ENCODE measurements at regions not wholly inside any gene's neighbourhood (a gene's known extent, or its start where the extent isn't known, plus 50 kb on each side); places are given as distances from the start of the nearest gene placed in this dataset.

GRCh38 chr9:2502210-2502609 is 119.4 kb upstream of the VLDLR start:
- H3K27me3 Mint-ChIP-seq (ENCODE audit: insufficient read depth, low read depth, poor library complexity), result no peaks in the 10 kb centered on the region
- no peak overlapping the region for H3K27ac ChIP-seq (ENCODE audit: low read depth)
- no peak overlapping the region for H3K4me3 ChIP-seq
- ATAC-seq (no peak), DNase-seq (ENCODE audit: low spot score) (no peak)
- no peaks in the 10 kb centered on the region; the same call in 2 of the 3 replicates for H3K36me3 Mint-ChIP-seq (ENCODE audit: low read depth)
- no peak overlapping the region for H2AFZ ChIP-seq
- H3F3A ChIP-seq (replicated peaks; ENCODE audit: low read depth), result no peaks in the 10 kb centered on the region
- no peaks in the 10 kb centered on the region for H4K20me1 ChIP-seq (replicated peaks; ENCODE audit: insufficient read depth)
- no peak overlapping the region for H3K4me2 ChIP-seq
- no peak for TF ChIP-seq NANOG (IDR thresholded peaks at IDR 0.05; ENCODE audit: borderline replicate concordance)
- no peak for TF ChIP-seq STAT1 (IDR thresholded peaks at IDR 0.05; ENCODE audit: unreplicated experiment)
- no peak for TF ChIP-seq REST (IDR thresholded peaks at IDR 0.05; ENCODE audit: unreplicated experiment)
- TF ChIP-seq EZH2 (IDR thresholded peaks at IDR 0.05; ENCODE audit: low read depth, unreplicated experiment), result no peak
- no peak for TF ChIP-seq ETS1 (IDR thresholded peaks at IDR 0.05)
- no peaks in the 10 kb centered on the region for H3K27me3 ChIP-seq (ENCODE audit: insufficient read depth)
- no peaks in the 10 kb centered on the region for H3K4me1 ChIP-seq (ENCODE audit: insufficient read depth)
- no peaks in the 10 kb centered on the region for H3K4me1 Mint-ChIP-seq
- no peaks in the 10 kb centered on the region for H3K36me3 ChIP-seq (ENCODE audit: insufficient read depth)
- H3K27ac Mint-ChIP-seq, result no peak overlapping the region; the same call in 1 of the 2 replicates
- no peaks in the 10 kb centered on the region for H3K79me2 ChIP-seq (replicated peaks; ENCODE audit: insufficient read depth)
- H3K9me2 ChIP-seq (ENCODE audit: insufficient read depth), result peaks cover 15% of the 10 kb centered on the region
- H3K4me3 Mint-ChIP-seq, result no peak overlapping the region
- H3K9me3 Mint-ChIP-seq, result no peaks in the 10 kb centered on the region

GRCh38 chr9:2502760-2503159 is 118.8 kb upstream of the VLDLR start:
- Mint-ChIP-seq H3K36me3 (ENCODE audit: low read depth) (no peaks in the 10 kb centered on the region; the same call in 2 of the 3 replicates), H3K27me3 (ENCODE audit: insufficient read depth, low read depth, poor library complexity) (no peaks in the 10 kb centered on the region), H3K27ac (no peak overlapping the region), H3K4me3 (no peak overlapping the region), H3K9me3 (no peaks in the 10 kb centered on the region), H3K4me1 (no peaks in the 10 kb centered on the region)
- Histone ChIP-seq H3K27me3 (ENCODE audit: insufficient read depth) (no peaks in the 10 kb centered on the region), H3K36me3 (ENCODE audit: insufficient read depth) (no peaks in the 10 kb centered on the region), H3F3A (replicated peaks; ENCODE audit: low read depth) (no peaks in the 10 kb centered on the region), H3K4me2 (no peak overlapping the region), H2AFZ (no peak overlapping the region), H3K79me2 (replicated peaks; ENCODE audit: insufficient read depth) (no peaks in the 10 kb centered on the region), H3K4me3 (no peak overlapping the region), H3K4me1 (ENCODE audit: insufficient read depth) (no peaks in the 10 kb centered on the region), H3K27ac (ENCODE audit: low read depth) (no peak overlapping the region), H3K9me2 (ENCODE audit: insufficient read depth) (peaks cover 15% of the 10 kb centered on the region), H4K20me1 (replicated peaks; ENCODE audit: insufficient read depth) (no peaks in the 10 kb centered on the region)
- TF ChIP-seq REST (IDR thresholded peaks at IDR 0.05; ENCODE audit: unreplicated experiment), result no peak
- ATAC-seq, result no peak
- DNase-seq (ENCODE audit: low spot score), result no peak
